Fibroblast of peridontal ligament (primary cell): ENCODE measurements at regions not wholly inside any gene's neighbourhood (a gene's known extent, or its start where the extent isn't known, plus 50 kb on each side); places are given as distances from the start of the nearest gene placed in this dataset.

Experiments used
- DNase-seq: peaks from one replicate; pipeline ENCODE4 v3.0.0-alpha.2; 2010; ENCODE audit errors: extremely low read depth

- no peak for DNase-seq
Observed at GRCh38 chr10:49463605-49464004, 67.7 kb upstream of the DRGX start.

GRCh38 chr10:49458869-49459268 is 63.0 kb upstream of the DRGX start:
- no peak for DNase-seq

GRCh38 chr10:49457686-49458085 is 61.8 kb upstream of the DRGX start:
- peak; percentile 8 for DNase-seq

- no peak for DNase-seq
Observed at GRCh38 chr10:49448924-49449323, 53.0 kb upstream of the DRGX start.

- peak; percentile 30 for DNase-seq
Observed at GRCh38 chr10:49446031-49446430, 50.1 kb upstream of the DRGX start.
